Stomach (tissue), 8 donors: ENCODE measurements at regions not wholly inside any gene's neighbourhood (a gene's known extent, or its start where the extent isn't known, plus 50 kb on each side); places are given as distances from the start of the nearest gene placed in this dataset.

Experiments
- DNase-seq, 2 donors: peaks; one replicate each; pipeline versions ENCODE4 v3.0.0 to v3.0.0-alpha.2; 2013 to 2019
- H3K27ac ChIP-seq, 5 donors: fragments of 200-600 bp in 4 of 5; sonication (generic) in 4 of 5; one replicate each; pipeline ENCODE4 v1.5.1; 2013 to 2019; ENCODE audit warnings: mild to moderate bottlenecking in 1 of 5, moderate library complexity in 1 of 5
- H3K27me3 ChIP-seq, 3 donors: fragments of 200-600 bp; sonication (generic); one replicate each; pipeline ENCODE4 v1.5.1; 2017 to 2019; ENCODE audit warnings: mixed run types in 1 of 3
- H3K36me3 ChIP-seq, 4 donors: fragments of 200-600 bp; sonication (generic); 1 replicate in 3 of 4; 2 replicates in 1 of 4; pipeline ENCODE4 v1.5.1; 2016 to 2019
- H3K4me1 ChIP-seq, 4 donors: fragments of 200-600 bp; sonication (generic); one replicate each; pipeline ENCODE4 v1.5.1; 2016 to 2019
- H3K4me3 ChIP-seq, 4 donors: fragments of 200-600 bp; sonication (generic) in 3 of 4; one replicate each; pipeline ENCODE4 v1.5.1; 2016 to 2019; ENCODE audit warnings: mild to moderate bottlenecking in 1 of 4
- H3K9me3 ChIP-seq, 4 donors: fragments of 200-600 bp; sonication (generic); one replicate each; pipeline ENCODE4 v1.5.1; 2016 to 2019
- CTCF ChIP-seq, 7 experiments: fragments of 450-650 bp in 4 of 7; fragments of 200-600 bp in 3 of 7; sonication (generic) in 3 of 7; IDR thresholded peaks; one replicate each; pipeline ENCODE4 v1.5.1; 2016 to 2019; ENCODE audit warnings: antibody characterized with exemption in 7 of 7, control low read depth in 2 of 7, mild to moderate bottlenecking in 1 of 7
- EP300 ChIP-seq: sonication (generic); formaldehyde crosslinking; IDR thresholded peaks from one replicate; pipeline ENCODE4 v1.6.1; 2017; ENCODE audit warnings: antibody characterized with exemption
- POLR2A ChIP-seq, 4 donors: fragments of 450-650 bp; IDR thresholded peaks; one replicate each; pipeline ENCODE4 v1.6.1; 2016; ENCODE audit warnings: antibody characterized with exemption in 4 of 4, control low read depth in 2 of 4, mild to moderate bottlenecking in 1 of 4, moderate library complexity in 1 of 4
- POLR2AphosphoS5 ChIP-seq, 3 donors: sonication (generic); formaldehyde crosslinking; IDR thresholded peaks; one replicate each; pipeline ENCODE4 v1.6.1; 2016; ENCODE audit warnings: antibody characterized with exemption in 3 of 3
- WGBS, 5 donors: extraction: QIAGEN DNeasy Blood & Tissue Kit in 3 of 5; methylation state at CpG; one replicate each; pipeline versions ENCODE4 v1.1.5 to v1.1.7; 2013 to 2018; 5-methylcytosine and 5-hydroxymethylcytosine counted together
- intact Hi-C: fragments of 100-400 bp; cut with DNase I; formaldehyde crosslinking; loops from one replicate; pipeline ENCODE4 v1.15.1; 2023; ENCODE audit warnings: low total_unique reads
- donor health status: healthy with polysubstance abuse.
- donor health status: Bipolar disorder and iron deficiency.
- donor health status: healthy.

DNA sequence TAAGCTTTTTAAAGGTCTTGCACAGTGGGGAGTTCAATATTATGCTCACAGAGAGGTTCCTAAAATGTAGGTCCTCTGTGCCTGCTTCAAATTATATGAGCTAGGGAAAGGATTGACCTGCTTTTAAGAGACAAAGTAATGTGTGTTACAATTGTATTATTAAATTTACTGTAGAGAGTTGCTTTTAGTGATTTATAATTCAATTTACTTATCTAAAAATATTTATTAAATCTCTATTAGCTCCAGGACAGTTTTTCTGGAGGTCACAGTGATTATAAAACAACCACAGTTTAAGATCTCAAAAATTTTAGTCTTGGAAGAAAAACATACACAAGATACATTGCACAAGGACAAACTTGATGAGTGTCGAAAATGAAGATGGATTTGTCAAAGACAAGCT is 665.7 kb upstream of the ARPP21 start:
- no peak for DNase-seq
- Histone ChIP-seq H3K27me3 (no peaks in the 10 kb centered on the region), H3K4me3 (no peak overlapping the region), H3K9me3 (peaks cover 0 to 11% (median 6%) of the 10 kb centered on the region in 4 donors), H3K36me3 (no peaks in the 10 kb centered on the region), H3K4me1 (no peaks in the 10 kb centered on the region), H3K27ac (no peak overlapping the region)
- TF ChIP-seq POLR2A (IDR thresholded peaks at IDR 0.05) (no peak), EP300 (no peak), POLR2AphosphoS5 (IDR thresholded peaks at IDR 0.05) (no peak), CTCF (IDR thresholded peaks at IDR 0.05) (no peak)
- WGBS, 5 donors: 81 to 98% (median 91%) methylated on average over 1 of the region's 1 CpG
- intact Hi-C loops: no loop called here

- no peak for DNase-seq
- Histone ChIP-seq H3K9me3 (no peaks in the 10 kb centered on the region), H3K27ac (no peak overlapping the region), H3K4me3 (no peak overlapping the region), H3K27me3 (no peaks in the 10 kb centered on the region), H3K4me1 (no peaks in the 10 kb centered on the region), H3K36me3 (no peaks in the 10 kb centered on the region)
- intact Hi-C loops: no loop called here
- TF ChIP-seq POLR2A (IDR thresholded peaks at IDR 0.05) (no peak), POLR2AphosphoS5 (IDR thresholded peaks at IDR 0.05) (no peak), CTCF (IDR thresholded peaks at IDR 0.05) (no peak), EP300 (no peak)
- 25 to 48% (median 31%) methylated on average over 4 of the region's 4 CpGs for WGBS, 5 donors
Measured at GRCh38 chr3:34983631-34984030, 655.7 kb upstream of the ARPP21 start.

- no peak for TF ChIP-seq CTCF (IDR thresholded peaks at IDR 0.05)
- TF ChIP-seq POLR2AphosphoS5 (IDR thresholded peaks at IDR 0.05): no peak
- no peak for TF ChIP-seq POLR2A (IDR thresholded peaks at IDR 0.05)
- TF ChIP-seq EP300: no peak
- Histone ChIP-seq H3K36me3 (no peaks in the 10 kb centered on the region), H3K27me3 (no peaks in the 10 kb centered on the region), H3K27ac (no peak overlapping the region), H3K4me3 (no peak overlapping the region), H3K9me3 (no peaks in the 10 kb centered on the region), H3K4me1 (no peaks in the 10 kb centered on the region)
- DNase-seq: no peak
- 90 to 95% (median 94%) methylated on average over 11 to 22 of the region's 22 CpGs for WGBS, 5 donors
- intact Hi-C loops: no loop called here
Measured at GRCh38 chr3:34988296-34988695, 651.0 kb upstream of the ARPP21 start.

DNA sequence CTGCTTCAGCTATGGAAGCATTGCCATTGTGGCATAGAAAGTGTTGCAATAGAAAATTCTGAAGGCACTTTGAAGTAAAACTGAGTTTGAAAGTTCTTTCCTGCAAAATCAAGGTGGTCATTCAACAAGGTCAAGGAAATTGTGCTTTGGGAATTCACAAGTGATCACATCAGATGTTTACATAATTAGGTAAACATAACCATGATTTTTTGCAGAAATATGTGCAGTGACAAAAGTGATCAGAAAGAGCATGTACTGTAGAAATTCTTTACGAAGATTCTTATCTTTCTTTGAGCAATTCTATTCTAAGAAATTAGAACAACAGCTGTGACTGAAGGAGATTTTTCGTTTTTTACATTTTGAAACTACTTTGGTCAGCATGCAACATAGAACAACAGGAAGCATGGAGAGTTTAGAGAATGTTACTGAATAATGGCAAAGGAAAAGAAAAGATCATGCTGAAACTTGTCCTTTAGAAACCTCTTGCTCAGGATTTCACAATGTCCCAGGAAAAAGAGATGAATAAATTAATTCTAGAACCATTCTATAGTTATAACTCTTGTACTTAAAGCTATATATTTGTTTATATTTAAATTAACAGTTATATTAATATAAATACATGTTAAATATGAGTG is 643.4 kb upstream of the ARPP21 start:
- no peak for TF ChIP-seq POLR2AphosphoS5 (IDR thresholded peaks at IDR 0.05)
- TF ChIP-seq EP300: no peak
- TF ChIP-seq CTCF (IDR thresholded peaks at IDR 0.05): no peak
- no peak for TF ChIP-seq POLR2A (IDR thresholded peaks at IDR 0.05)
- WGBS, 5 donors: 34 to 40% (median 35%) methylated on average over 2 of the region's 2 CpGs
- no peak for DNase-seq

More for the DNA sequence above, 643.4 kb upstream of the ARPP21 start:
- no peaks in the 10 kb centered on the region for H3K36me3 ChIP-seq
- H3K9me3 ChIP-seq: no peaks in the 10 kb centered on the region
- no peak overlapping the region for H3K4me3 ChIP-seq
- intact Hi-C loops: no loop called here
- no peaks in the 10 kb centered on the region for H3K27me3 ChIP-seq
- H3K4me1 ChIP-seq: no peaks in the 10 kb centered on the region
- no peak overlapping the region for H3K27ac ChIP-seq
